HG02943 (cell line): ENCODE measurements at regions not wholly inside any gene's neighbourhood (a gene's known extent, or its start where the extent isn't known, plus 50 kb on each side); places are given as distances from the start of the nearest gene placed in this dataset.
A peak's percentile ranks its signal among the peaks of the same experiment; 100 is the strongest.

Experiments used
- ATAC-seq: cut with Tn5 transposase; IDR thresholded peaks from one replicate; pipeline ENCODE4 v1.9.1; 2021; ENCODE audit warnings: mild to moderate bottlenecking, low read depth, moderate library complexity; ENCODE audit not compliant: unreplicated experiment

DNA sequence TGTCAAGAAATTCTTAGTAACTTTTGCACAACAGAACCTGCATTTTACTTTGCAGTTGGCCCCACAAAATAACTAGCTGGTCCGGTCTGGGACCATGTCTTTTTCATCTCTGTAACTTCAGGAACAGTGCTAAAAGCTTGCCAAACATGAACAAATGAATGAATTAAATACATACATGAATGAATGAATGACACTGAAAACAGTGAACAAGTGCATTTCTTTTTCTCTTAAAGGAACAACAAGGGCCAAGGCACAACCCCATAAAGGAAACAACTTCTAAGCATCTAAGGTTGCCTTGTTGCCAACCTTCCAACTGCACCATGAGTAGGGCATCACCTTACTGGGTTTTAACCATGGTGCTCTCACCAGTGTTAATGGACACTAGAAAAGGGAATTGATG lies 534.4 kb upstream of the PKN2 start:
- no peak for ATAC-seq

- ATAC-seq, result peak; percentile 60
Observed at GRCh38 chr1:88150330-88150729, 533.7 kb upstream of the PKN2 start.

DNA sequence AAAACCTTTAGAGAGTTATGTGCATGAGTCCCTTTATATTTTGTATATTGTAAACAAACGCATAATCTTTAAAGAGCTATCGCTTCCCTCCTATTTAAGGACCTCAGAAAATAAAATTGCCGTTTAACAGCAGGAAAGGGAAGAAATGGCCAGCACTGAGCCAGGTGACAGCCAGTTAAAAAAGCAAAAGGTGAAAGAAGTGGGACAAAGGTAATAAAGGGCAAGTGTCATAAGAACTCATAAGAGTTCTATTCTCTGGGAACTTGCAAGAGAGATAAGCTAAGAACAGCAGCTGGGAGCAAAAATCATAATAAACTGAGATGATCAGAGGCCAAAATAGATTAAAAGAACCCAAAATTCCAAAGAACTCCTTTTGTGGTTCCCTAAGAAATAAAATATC lies 520.9 kb upstream of the PKN2 start:
- no peak for ATAC-seq

DNA sequence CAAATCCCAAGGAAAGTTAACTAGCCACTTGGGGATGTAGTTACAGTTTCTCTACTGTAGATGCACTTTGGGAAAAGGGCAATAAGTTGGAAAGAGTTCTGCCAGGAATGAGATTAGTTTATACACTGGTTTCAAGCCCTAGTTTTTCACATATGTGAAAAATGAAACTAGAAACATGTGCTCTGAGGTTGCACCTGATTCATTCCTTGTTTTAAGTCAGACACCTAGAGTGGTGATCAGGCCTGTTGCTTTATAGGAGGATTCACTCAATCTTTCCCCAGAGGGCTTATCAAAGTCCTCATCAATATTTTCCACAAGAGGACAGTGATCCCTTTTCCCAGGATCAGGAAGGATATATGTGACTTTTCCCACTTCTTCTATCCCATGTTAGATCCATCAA lies 515.9 kb upstream of the PKN2 start:
- ATAC-seq, result peak; percentile 58

DNA sequence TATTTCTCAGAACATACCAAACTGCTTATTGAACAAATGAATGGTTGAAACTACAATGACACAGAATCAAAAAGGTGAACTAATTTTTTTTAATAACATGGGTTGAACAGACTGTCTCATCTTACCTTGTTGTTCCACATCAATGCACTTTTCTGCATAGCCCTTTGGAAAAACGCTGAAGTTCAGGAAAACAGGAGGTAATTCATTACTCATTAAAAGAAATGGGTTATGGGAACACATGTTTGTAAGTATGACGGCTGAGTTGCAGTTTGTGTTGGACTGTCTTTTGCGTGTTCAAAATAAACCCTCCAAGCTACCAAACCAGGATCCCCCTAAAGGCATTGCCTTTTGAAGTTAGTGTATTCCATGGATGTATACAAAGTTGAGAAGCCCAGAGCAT lies 514.9 kb upstream of the PKN2 start:
- ATAC-seq, result no peak

DNA sequence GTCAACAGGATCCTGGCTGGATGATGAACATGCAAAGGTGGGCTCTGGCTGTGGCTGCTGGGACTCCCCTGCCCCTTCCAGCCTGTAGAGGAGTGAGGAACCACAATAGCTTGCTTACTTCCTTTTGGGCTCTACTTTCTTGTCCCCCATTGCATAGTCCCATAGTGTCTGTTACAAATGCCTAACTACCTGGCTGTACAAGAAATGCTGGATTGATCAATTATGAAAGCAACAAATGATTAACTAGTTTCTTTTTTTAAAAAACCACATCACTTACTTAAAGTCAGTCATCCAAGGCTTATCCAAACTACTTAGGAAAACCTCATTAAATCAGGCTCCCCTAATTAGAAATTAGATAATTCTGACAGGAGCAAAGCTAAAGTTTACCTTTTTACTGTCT lies 514.1 kb upstream of the PKN2 start:
- no peak for ATAC-seq

DNA sequence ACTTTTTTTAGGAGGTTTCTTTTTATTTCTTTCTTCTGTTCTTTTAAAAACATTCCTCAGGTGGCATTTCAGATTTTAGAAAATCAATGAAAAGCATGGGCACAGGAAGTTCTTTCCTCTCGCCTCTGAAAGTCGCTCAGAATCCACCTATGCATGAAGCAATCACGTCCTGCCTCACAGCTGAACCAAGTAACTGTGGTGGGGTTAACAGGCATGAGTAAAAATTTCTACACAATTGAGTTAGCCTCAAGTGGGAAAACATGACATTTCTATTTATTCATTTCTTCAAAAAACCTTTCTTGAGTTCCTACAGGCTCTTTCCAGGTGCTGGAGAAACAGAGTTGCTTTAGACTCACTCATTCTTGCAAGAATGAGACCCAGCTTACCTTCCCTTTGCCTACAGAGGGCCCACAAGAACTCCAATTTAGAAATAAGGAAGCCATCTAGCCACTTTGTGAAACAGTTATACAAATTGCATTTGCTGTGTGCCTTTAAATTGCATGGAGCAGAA lies 508.9 kb upstream of the PKN2 start:
- no peak for ATAC-seq

DNA sequence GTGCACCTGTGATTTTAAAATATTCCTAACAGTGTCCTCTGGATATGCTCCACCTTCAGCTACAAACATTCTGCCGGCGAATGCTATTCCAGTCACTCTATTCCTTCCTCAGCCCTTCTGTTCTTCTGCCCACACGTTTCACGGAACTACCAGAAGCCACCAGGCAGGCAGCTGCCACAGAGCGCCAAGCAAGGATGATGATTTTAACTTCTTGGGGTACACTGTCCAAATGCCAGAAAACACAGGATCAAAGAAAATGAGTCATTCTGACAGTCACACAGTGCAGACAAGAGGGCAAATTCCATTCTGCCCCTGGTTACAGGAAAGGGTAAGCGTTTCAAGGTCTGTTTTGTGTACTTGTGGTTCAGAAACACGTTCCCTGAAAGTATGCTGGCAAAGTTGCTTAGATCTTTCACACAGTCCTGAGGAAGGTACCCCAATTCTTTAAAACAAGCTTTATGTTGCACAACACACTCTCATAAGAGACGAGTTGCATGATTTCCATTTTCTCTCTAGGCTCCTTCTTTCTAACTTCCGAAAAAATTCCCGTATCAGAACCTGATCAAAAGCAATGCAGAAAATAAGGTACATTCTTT lies 508.3 kb upstream of the PKN2 start:
- ATAC-seq, result no peak

DNA sequence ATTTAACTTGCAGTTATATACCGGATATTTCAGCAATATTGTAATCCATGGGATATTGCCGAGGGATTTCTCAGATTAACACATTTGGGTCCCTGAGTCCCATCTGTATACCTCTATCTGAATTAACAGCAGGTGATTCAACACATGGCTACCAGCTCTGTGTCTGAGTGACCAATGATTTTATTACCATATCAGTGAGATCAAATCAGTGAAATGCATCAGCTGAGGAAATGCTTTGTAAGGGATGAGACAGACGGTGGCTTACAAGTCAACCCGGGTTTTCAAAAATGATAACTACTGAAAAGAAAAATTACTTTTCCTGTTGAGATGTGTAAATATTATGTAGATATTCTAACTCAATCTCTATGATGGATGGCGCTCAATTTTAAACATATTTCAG lies 504.1 kb upstream of the PKN2 start:
- ATAC-seq, result no peak

GRCh38 chr1:88180449-88181108 lies 503.5 kb upstream of the PKN2 start:
- peak; percentile 97 for ATAC-seq

GRCh38 chr1:88186911-88187310 lies 497.2 kb upstream of the PKN2 start:
- no peak for ATAC-seq

DNA sequence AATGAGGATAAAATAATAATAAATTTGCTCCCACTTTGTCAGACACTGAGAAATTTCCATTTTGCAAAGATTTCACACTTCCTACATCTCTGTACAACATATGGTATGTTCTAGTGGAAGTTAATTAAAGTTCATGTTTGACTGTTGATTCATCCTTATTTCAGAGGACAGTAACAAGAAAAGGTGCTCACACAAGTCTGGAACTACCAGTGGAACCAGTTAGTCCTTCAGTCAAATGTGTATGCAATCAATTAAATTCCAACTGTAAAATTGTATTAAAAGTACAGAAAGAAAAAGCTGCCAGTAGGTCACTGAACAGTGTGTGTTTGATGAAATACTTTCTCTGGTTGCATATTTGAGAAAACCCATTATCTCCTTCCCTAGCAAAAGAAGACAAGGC lies 496.0 kb upstream of the PKN2 start:
- no peak for ATAC-seq

DNA sequence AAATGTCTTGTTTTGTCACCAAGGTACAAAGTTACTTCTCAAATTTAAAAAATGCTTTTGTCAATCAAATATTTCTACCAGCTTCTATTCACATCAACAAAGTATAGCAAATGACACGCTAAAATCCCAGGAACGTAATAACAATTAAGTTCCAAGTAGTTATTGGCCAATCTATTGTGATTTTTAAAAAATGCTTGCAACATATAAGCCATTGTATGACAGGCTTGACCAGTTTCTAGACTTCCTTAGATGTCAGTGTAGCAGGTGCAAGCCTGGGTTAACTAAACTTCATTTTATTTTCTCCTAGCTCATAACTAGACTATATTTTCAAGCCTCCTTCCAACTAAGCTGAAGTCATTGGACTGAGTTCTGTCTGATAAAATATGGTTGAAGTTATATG lies 494.5 kb upstream of the PKN2 start:
- ATAC-seq, result no peak

GRCh38 chr1:88191917-88192316 lies 492.2 kb upstream of the PKN2 start:
- peak; percentile 89 for ATAC-seq

- ATAC-seq, result no peak
Observed at GRCh38 chr1:88194542-88194941, 489.5 kb upstream of the PKN2 start.

DNA sequence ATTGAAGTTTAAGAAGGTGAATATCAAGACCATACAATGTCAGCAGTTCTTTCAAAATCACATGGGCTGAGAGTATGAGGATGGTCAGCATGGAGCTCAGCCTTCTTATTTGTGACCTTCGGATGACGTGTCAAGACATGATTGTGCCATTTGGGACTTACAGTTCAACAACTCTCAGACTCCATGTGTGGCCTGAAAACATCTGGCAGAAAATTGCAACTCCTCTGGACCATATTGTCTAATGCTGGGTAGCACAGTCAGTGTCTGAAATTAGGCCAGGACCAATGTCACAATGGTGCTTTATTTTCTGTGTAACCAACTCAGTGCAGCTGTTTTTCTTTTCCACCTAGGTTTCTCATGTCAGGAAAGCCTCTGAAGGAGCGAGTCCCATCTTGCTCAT lies 483.5 kb upstream of the PKN2 start:
- ATAC-seq, result no peak

- ATAC-seq, result no peak
Observed at GRCh38 chr1:88204111-88204510, 480.0 kb upstream of the PKN2 start.

DNA sequence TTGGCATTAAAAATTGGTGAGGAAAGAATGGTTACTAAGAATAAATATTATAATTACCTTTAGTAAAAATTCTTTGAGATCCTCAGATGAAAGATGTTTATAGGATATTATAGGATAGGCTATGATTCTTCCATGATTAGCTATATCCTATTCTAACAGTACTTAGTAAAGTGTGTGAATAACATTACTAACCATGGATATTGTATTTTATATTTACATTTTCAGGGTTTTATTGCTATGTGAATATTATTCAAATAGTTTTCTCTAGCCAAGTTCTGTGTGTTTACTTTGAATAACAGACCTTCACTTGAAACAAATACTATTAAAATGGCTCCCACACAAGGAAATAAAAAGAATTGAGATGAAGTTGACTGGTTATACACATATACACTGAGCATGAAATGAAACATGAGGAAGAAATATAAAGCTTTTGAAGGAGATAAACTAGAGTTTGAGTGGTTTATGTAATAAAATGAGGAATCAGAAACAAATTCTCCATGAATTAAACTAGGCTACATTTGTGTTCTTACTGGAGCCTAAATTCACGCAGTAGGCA lies 479.4 kb upstream of the PKN2 start:
- no peak for ATAC-seq

DNA sequence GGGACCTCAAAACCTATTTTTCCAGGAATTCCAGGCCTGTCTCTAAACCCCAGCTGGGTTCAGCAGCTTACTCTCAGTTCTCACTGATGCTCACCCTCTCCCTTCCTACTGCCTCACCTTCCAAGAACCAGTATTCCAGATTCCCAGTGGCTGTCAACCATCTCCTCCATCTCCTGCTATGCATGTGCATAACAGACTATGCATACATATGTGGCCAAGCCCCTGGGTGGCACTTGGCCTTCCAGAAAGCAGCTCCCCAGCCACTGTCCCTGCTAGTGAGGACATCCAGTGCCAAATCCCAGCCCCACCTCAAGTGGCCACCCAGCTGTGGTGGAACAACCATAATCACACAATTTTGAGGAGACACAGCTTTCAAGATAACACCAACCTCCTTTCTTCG lies 475.7 kb upstream of the PKN2 start:
- no peak for ATAC-seq

- ATAC-seq, result no peak
Observed at GRCh38 chr1:88210103-88210787, 473.8 kb upstream of the PKN2 start.

DNA sequence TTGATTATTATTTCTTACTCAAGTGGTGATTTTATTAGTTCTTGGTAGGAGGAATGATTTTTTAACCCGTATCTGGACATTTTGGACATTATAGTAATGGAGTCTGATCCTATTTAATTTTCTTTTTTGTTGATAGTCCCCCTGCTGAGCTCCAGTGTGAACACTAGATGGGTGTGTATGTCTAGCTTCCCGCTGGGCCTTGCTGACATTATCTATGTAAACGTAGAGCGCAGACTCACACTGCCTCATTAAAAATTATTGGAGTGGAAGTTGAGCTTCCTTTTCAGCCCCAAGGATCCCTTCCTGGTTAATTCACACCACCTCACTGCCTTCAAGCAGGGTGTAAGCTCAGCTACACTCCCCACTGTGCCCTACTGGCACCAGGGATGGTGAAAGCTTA lies 467.6 kb upstream of the PKN2 start:
- ATAC-seq, result no peak

- ATAC-seq, result no peak
Observed at GRCh38 chr1:88217386-88217785, 466.7 kb upstream of the PKN2 start.
